HEK293 (cell line): ENCODE measurements at regions not wholly inside any gene's neighbourhood (a gene's known extent, or its start where the extent isn't known, plus 50 kb on each side); places are given as distances from the start of the nearest gene placed in this dataset.

Experiments used
- ATF2 ChIP-seq: fragments of 450-650 bp; formaldehyde crosslinking; IDR thresholded peaks from 2 replicates; pipeline ENCODE4 v1.5.1; 2016; ENCODE audit warnings: missing biosample characterization, missing genetic modification characterization, low read depth
- CTCF ChIP-seq: fragments of 450-650 bp; formaldehyde crosslinking; IDR thresholded peaks from 2 replicates; pipeline ENCODE4 v1.5.1; 2016; ENCODE audit warnings: missing biosample characterization, missing genetic modification characterization
- SCRT2 ChIP-seq: fragments of 450-650 bp; formaldehyde crosslinking; IDR thresholded peaks from 2 replicates; pipeline ENCODE4 v1.5.1; 2016; ENCODE audit warnings: missing biosample characterization, missing genetic modification characterization
- TCF7L2 ChIP-seq: IDR thresholded peaks from 2 replicates; pipeline ENCODE4 v1.6.1; 2011; ENCODE audit warnings: low read depth, mild to moderate bottlenecking, inconsistent platforms, low read length, moderate library complexity, borderline replicate concordance
- TRIM28 ChIP-seq: IDR thresholded peaks from 2 replicates; pipeline ENCODE4 v1.6.1; 2011; ENCODE audit warnings: low read length, control low read depth, borderline replicate concordance
- ZBTB8A ChIP-seq: fragments of 450-650 bp; formaldehyde crosslinking; IDR thresholded peaks from 2 replicates; pipeline ENCODE4 v1.5.1; 2016; ENCODE audit warnings: missing biosample characterization, missing genetic modification characterization
- ZNF121 ChIP-seq: fragments of 450-650 bp; formaldehyde crosslinking; IDR thresholded peaks from 2 replicates; pipeline ENCODE4 v1.5.1; 2016; ENCODE audit warnings: missing biosample characterization, missing genetic modification characterization
- ZNF146 ChIP-seq: fragments of 450-650 bp; formaldehyde crosslinking; IDR thresholded peaks from 2 replicates; pipeline ENCODE4 v1.5.1; 2016; ENCODE audit warnings: missing biosample characterization, missing genetic modification characterization
- ZNF266 ChIP-seq: fragments of 450-650 bp; formaldehyde crosslinking; IDR thresholded peaks from 2 replicates; pipeline ENCODE4 v1.5.1; 2016; ENCODE audit warnings: missing biosample characterization, missing genetic modification characterization, low read depth
- ZNF670 ChIP-seq: fragments of 450-650 bp; formaldehyde crosslinking; IDR thresholded peaks from 2 replicates; pipeline ENCODE4 v1.5.1; 2016; ENCODE audit warnings: missing biosample characterization, missing genetic modification characterization, low read depth
- ZNF768 ChIP-seq: fragments of 450-650 bp; formaldehyde crosslinking; IDR thresholded peaks from 2 replicates; pipeline ENCODE4 v1.5.1; 2018; ENCODE audit warnings: missing biosample characterization, mild to moderate bottlenecking, missing genetic modification characterization
- ZNF792 ChIP-seq: fragments of 450-650 bp; formaldehyde crosslinking; IDR thresholded peaks from 2 replicates; pipeline ENCODE4 v1.5.1; 2016; ENCODE audit warnings: missing biosample characterization, missing genetic modification characterization

- TF ChIP-seq ZNF768 (tag by site-specific recombination) (no peak), ATF2 (tag by site-specific recombination) (no peak), CTCF (tag by site-specific recombination) (no peak), ZBTB8A (tag by site-specific recombination) (no peak), ZNF266 (tag by site-specific recombination) (no peak), TCF7L2 (no peak), SCRT2 (tag by site-specific recombination) (no peak), ZNF146 (tag by site-specific recombination) (no peak), ZNF670 (tag by site-specific recombination) (no peak), TRIM28 (no peak), ZNF792 (tag by site-specific recombination) (no peak), ZNF121 (tag by site-specific recombination) (no peak)
Observed at GRCh38 chr3:1700650-1701049, 398.0 kb upstream of the CNTN4 start.
